ENCODE measurements at regions not wholly inside any gene's neighbourhood (a gene's known extent, or its start where the extent isn't known, plus 50 kb on each side); places are given as distances from the start of the nearest gene placed in this dataset.

DNA sequence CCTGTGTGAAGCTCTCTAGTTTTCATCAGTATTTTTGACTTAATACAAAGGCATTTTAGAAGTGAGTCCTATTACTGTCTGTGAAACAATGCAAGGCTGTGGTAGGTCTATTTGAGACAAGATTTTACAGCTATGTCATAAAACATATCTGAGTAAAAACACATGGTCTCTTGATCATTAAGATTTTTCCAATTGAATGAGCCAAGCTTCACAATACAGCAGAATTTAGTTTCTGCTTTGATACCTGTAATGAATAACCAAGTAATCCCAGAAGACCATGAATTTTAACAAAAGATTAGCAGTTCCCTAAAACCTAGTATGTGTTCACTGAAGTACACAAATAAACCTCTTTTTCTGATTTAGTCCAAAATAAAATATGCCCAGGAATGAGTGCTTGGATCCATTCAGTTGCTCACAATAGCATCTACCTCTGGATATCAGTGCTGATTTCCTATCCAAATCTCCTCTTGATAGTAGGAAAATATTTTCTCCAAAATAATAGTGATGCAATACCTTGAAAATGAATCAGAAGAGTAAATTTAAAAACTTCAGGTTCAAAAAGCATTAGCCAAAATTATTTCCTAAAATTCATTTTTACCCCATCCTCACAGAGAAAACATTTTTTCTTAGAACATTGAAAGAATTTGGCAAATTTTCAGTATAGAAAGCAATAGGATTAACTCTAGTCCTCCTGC, 533.5 kb upstream of the SGCG start:
- DNase-seq = no peak
- intact Hi-C loops (cut with DNase I) = no loop called here

GRCh38 chr13:22648320-22648801, 532.4 kb upstream of the SGCG start:
- DNase-seq = no peak
- 50 to 63% methylated on average over 7 of the region's 7 CpGs for WGBS, 2 donors
- H3K36me3 ChIP-seq = no peaks in the 10 kb centered on the region
- no peaks in the 10 kb centered on the region for H3K4me1 ChIP-seq
- no peak overlapping the region for H3K27ac ChIP-seq
- H3K4me3 ChIP-seq = no peak overlapping the region
- intact Hi-C loops (cut with DNase I) = no loop called here
- TF ChIP-seq EP300 (IDR thresholded peaks at IDR 0.05) = no peak
- TF ChIP-seq POLR2A (IDR thresholded peaks at IDR 0.05) = no peak
- H3K27me3 ChIP-seq = no peaks in the 10 kb centered on the region
- H3K9me3 ChIP-seq = no peaks in the 10 kb centered on the region

More for the DNA sequence above, 533.5 kb upstream of the SGCG start:
- no peaks in the 10 kb centered on the region for H3K36me3 ChIP-seq
- no peaks in the 10 kb centered on the region for H3K27me3 ChIP-seq
- no peak overlapping the region for H3K4me3 ChIP-seq
- no peak for TF ChIP-seq EP300 (IDR thresholded peaks at IDR 0.05)
- TF ChIP-seq POLR2AphosphoS5 (IDR thresholded peaks at IDR 0.05) = no peak
- TF ChIP-seq POLR2A (IDR thresholded peaks at IDR 0.05) = no peak
- TF ChIP-seq, protein P1, sequence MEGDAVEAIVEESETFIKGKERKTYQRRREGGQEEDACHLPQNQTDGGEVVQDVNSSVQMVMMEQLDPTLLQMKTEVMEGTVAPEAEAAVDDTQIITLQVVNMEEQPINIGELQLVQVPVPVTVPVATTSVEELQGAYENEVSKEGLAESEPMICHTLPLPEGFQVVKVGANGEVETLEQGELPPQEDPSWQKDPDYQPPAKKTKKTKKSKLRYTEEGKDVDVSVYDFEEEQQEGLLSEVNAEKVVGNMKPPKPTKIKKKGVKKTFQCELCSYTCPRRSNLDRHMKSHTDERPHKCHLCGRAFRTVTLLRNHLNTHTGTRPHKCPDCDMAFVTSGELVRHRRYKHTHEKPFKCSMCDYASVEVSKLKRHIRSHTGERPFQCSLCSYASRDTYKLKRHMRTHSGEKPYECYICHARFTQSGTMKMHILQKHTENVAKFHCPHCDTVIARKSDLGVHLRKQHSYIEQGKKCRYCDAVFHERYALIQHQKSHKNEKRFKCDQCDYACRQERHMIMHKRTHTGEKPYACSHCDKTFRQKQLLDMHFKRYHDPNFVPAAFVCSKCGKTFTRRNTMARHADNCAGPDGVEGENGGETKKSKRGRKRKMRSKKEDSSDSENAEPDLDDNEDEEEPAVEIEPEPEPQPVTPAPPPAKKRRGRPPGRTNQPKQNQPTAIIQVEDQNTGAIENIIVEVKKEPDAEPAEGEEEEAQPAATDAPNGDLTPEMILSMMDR (IDR thresholded peaks at IDR 0.05) = no peak
- no peak overlapping the region for H3K27ac ChIP-seq
- no peaks in the 10 kb centered on the region for H3K9me3 ChIP-seq
- H3K4me1 ChIP-seq = no peaks in the 10 kb centered on the region

GRCh38 chr13:22652796-22653195, 528.0 kb upstream of the SGCG start:
- intact Hi-C loops (cut with DNase I) = no loop called here
- DNase-seq = no peak

GRCh38 chr13:22653866-22654265, 526.9 kb upstream of the SGCG start:
- WGBS, 2 donors = 79 to 81% methylated on average over 4 of the region's 4 CpGs
- H3K27me3 ChIP-seq = no peaks in the 10 kb centered on the region
- no peaks in the 10 kb centered on the region for H3K9me3 ChIP-seq
- H3K36me3 ChIP-seq = no peaks in the 10 kb centered on the region
- no peak overlapping the region for H3K27ac ChIP-seq
- H3K4me1 ChIP-seq = no peaks in the 10 kb centered on the region
- no peak for DNase-seq
- no peak overlapping the region for H3K4me3 ChIP-seq
- TF ChIP-seq, protein P1 (IDR thresholded peaks at IDR 0.05) = no peak
- no peak for TF ChIP-seq POLR2A (IDR thresholded peaks at IDR 0.05)
- no peak for TF ChIP-seq POLR2AphosphoS5 (IDR thresholded peaks at IDR 0.05)
- no peak for TF ChIP-seq EP300 (IDR thresholded peaks at IDR 0.05)
- intact Hi-C loops (cut with DNase I) = no loop called here

More at GRCh38 chr13:22652796-22653195, 528.0 kb upstream of the SGCG start:
- Histone ChIP-seq H3K4me1 (no peaks in the 10 kb centered on the region), H3K27me3 (no peaks in the 10 kb centered on the region), H3K27ac (no peak overlapping the region), H3K36me3 (no peaks in the 10 kb centered on the region), H3K9me3 (no peaks in the 10 kb centered on the region), H3K4me3 (no peak overlapping the region)
- TF ChIP-seq, protein P1 (IDR thresholded peaks at IDR 0.05) = no peak
- no peak for TF ChIP-seq POLR2AphosphoS5 (IDR thresholded peaks at IDR 0.05)
- no peak for TF ChIP-seq EP300 (IDR thresholded peaks at IDR 0.05)
- TF ChIP-seq POLR2A (IDR thresholded peaks at IDR 0.05) = no peak
- WGBS, 2 donors = 83 to 88% methylated on average over 8 of the region's 8 CpGs

DNA sequence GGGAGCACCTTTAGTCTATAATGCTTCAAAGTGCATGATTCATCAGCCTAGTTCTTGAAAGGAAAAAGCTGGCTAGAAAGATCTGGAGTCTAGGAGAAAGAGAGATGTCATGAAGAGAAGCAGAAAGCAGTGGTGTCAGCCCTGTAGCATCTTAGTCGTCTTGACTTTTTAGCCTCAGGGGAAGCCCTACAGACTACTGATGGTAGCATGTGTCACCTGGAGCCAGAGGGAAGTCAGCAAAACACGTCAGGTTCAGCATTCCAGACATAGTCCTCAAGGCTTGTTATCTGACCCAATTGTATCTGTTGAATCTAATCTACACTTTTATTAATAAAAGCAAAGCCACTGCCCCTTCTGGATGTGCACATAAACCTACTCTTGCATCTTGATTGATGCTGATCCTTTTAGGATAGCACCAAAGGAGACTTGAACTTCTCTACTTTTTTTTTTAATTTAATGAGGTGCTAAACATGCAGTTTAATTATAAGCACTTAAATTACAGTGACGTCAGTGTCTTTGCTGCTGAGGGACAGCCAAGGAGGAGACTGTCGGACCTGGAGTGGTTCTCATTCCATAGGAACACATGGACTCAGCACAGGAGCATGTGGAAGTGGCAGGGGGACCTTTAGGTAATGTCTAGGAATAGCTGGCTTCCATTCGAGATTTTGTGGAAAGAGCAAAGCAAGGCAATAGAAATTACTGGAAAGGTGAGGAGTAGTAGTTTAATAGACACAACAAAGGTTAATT, 525.5 kb upstream of the SGCG start:
- WGBS, 2 donors = 50 to 62% methylated on average over 5 of the region's 5 CpGs
- Histone ChIP-seq H3K4me1 (no peaks in the 10 kb centered on the region), H3K27ac (no peak overlapping the region), H3K36me3 (no peaks in the 10 kb centered on the region), H3K9me3 (no peaks in the 10 kb centered on the region), H3K27me3 (no peaks in the 10 kb centered on the region), H3K4me3 (no peak overlapping the region)
- no peak for TF ChIP-seq POLR2AphosphoS5 (IDR thresholded peaks at IDR 0.05)
- DNase-seq = no peak
- intact Hi-C loops (cut with DNase I) = no loop called here
